ENCODE measurements at regions not wholly inside any gene's neighbourhood (a gene's known extent, or its start where the extent isn't known, plus 50 kb on each side); places are given as distances from the start of the nearest gene placed in this dataset.

GRCh38 chr2:128412181-128412871, 93.7 kb upstream of the HS6ST1 start:
- WGBS (ENCODE audit: low lambda C conversion rate, missing lambda C conversion rate): 93% methylated on average over 7 of the region's 7 CpGs

GRCh38 chr2:128413014-128413717, 94.5 kb upstream of the HS6ST1 start:
- TF ChIP-seq CTCF (IDR thresholded peaks at IDR 0.05; ENCODE audit: poor library complexity): no peak
- TF ChIP-seq EZH2 (IDR thresholded peaks at IDR 0.05; ENCODE audit: borderline replicate concordance): no peak
- no peak for TF ChIP-seq EZH2phosphoT487 (IDR thresholded peaks at IDR 0.05; ENCODE audit: low read depth, severe bottlenecking, unreplicated experiment)
- Histone ChIP-seq H3K9me3 (ENCODE audit: low read depth) (no peaks in the 10 kb centered on the region), H3K79me2 (no peaks in the 10 kb centered on the region), H2AFZ (no peak overlapping the region), H3K9me2 (replicated peaks; ENCODE audit: insufficient read depth) (no peaks in the 10 kb centered on the region), H3K4me1 (ENCODE audit: insufficient read depth) (no peaks in the 10 kb centered on the region), H3K4me3 (no peak overlapping the region), H3K4me2 (no peak overlapping the region), H3K27ac (no peak overlapping the region), H3K27me3 (no peaks in the 10 kb centered on the region), H4K20me1 (ENCODE audit: insufficient read depth, poor library complexity, severe bottlenecking) (no peaks in the 10 kb centered on the region), H3K36me3 (replicated peaks; ENCODE audit: insufficient read depth, low read depth) (no peaks in the 10 kb centered on the region)
- DNase-seq (ENCODE audit: low spot score): no peak
- WGBS (ENCODE audit: low lambda C conversion rate, missing lambda C conversion rate): 86% methylated on average over 10 of the region's 10 CpGs

More at GRCh38 chr2:128412181-128412871, 93.7 kb upstream of the HS6ST1 start:
- no peaks in the 10 kb centered on the region for H3K9me3 ChIP-seq (ENCODE audit: low read depth)
- no peaks in the 10 kb centered on the region for H3K27me3 ChIP-seq
- H3K36me3 ChIP-seq (replicated peaks; ENCODE audit: insufficient read depth, low read depth): no peaks in the 10 kb centered on the region
- DNase-seq (ENCODE audit: low spot score): no peak
- H3K4me1 ChIP-seq (ENCODE audit: insufficient read depth): no peaks in the 10 kb centered on the region
- no peaks in the 10 kb centered on the region for H3K9me2 ChIP-seq (replicated peaks; ENCODE audit: insufficient read depth)
- H3K4me3 ChIP-seq: no peak overlapping the region
- no peaks in the 10 kb centered on the region for H3K79me2 ChIP-seq
- H4K20me1 ChIP-seq (ENCODE audit: insufficient read depth, poor library complexity, severe bottlenecking): no peaks in the 10 kb centered on the region
- no peak overlapping the region for H2AFZ ChIP-seq
- TF ChIP-seq EZH2phosphoT487 (IDR thresholded peaks at IDR 0.05; ENCODE audit: low read depth, severe bottlenecking, unreplicated experiment) (no peak), EZH2 (IDR thresholded peaks at IDR 0.05; ENCODE audit: borderline replicate concordance) (no peak), CTCF (IDR thresholded peaks at IDR 0.05; ENCODE audit: poor library complexity) (no peak)
- no peak overlapping the region for H3K4me2 ChIP-seq
- H3K27ac ChIP-seq: no peak overlapping the region

DNA sequence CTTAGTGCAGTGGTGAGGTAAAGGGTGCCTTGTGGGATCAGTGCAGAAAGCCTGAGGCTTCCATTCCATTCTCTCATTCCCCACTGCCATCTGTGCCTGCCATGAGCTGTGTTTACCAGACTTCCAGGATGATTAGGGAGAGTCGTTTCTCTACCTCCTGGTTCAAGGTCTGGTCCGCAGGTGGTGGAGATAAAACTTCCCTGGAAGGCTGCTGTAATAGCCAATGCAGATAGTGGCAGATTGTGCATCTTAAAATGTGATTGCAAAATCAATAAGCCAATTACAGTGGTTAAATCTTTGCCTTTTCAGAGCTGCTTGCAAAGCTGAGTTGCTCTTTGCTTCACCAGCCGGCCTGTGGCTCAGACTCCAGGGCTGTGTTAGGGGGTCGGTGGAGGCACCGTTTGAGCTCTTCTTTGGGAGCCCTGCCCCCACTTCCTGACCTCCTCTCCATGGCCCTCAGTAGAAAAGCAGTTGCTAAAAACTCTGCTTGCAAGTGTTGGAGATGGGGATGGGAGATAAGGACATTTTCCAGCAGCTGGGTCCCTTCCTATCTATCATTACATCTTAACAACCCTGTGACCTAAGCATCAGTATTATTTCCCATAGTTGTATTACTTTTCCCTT, 95.2 kb upstream of the HS6ST1 start:
- WGBS (ENCODE audit: low lambda C conversion rate, missing lambda C conversion rate): 17% methylated on average over 5 of the region's 5 CpGs

More for the DNA sequence above, 95.2 kb upstream of the HS6ST1 start:
- no peak for TF ChIP-seq EZH2phosphoT487 (IDR thresholded peaks at IDR 0.05; ENCODE audit: low read depth, severe bottlenecking, unreplicated experiment)
- TF ChIP-seq EZH2 (IDR thresholded peaks at IDR 0.05; ENCODE audit: borderline replicate concordance): no peak
- TF ChIP-seq CTCF (IDR thresholded peaks at IDR 0.05; ENCODE audit: poor library complexity): no peak
- Histone ChIP-seq H3K4me2 (no peak overlapping the region), H3K9me2 (replicated peaks; ENCODE audit: insufficient read depth) (no peaks in the 10 kb centered on the region), H3K9me3 (ENCODE audit: low read depth) (no peaks in the 10 kb centered on the region), H3K79me2 (no peaks in the 10 kb centered on the region), H3K4me1 (ENCODE audit: insufficient read depth) (no peaks in the 10 kb centered on the region), H4K20me1 (ENCODE audit: insufficient read depth, poor library complexity, severe bottlenecking) (no peaks in the 10 kb centered on the region), H3K27me3 (no peaks in the 10 kb centered on the region), H3K27ac (no peak overlapping the region), H3K4me3 (no peak overlapping the region), H2AFZ (no peak overlapping the region), H3K36me3 (replicated peaks; ENCODE audit: insufficient read depth, low read depth) (no peaks in the 10 kb centered on the region)
- DNase-seq (ENCODE audit: low spot score): no peak
